A549 (cell line): ENCODE measurements at regions not wholly inside any gene's neighbourhood (a gene's known extent, or its start where the extent isn't known, plus 50 kb on each side); places are given as distances from the start of the nearest gene placed in this dataset.

ENCODE experiments used
- ATAC-seq, 2 experiments: fragments of 200-7000 bp in 1 of 2; fragments of >200 bp in 1 of 2; cut with Nextera tagmentation in 1 of 2; cut with Tn5 transposase in 1 of 2; 3 replicates each; pipeline versions ENCODE4 v1.8.0 to v1.9.1; 2018 to 2020; ENCODE audit warnings: mild to moderate bottlenecking in 1 of 2, moderate library complexity in 1 of 2
- CTCF ChIA-PET: fragments of 300-600 bp; sonication (Branson Sonifier 250); formaldehyde crosslinking; extraction: SDS; loops from one replicate; lab custom pipeline; 2021; ENCODE audit warnings: antibody characterized with exemption, inconsistent platforms; lab: Yijun Ruan, JAX
- POLR2A ChIA-PET: fragments of 350-600 bp; formaldehyde crosslinking; extraction: SDS; loops from one replicate; lab custom pipeline; 2021; ENCODE audit warnings: antibody characterized with exemption, inconsistent platforms; lab: Yijun Ruan, JAX
- DNase-seq, 2 experiments: peaks; one replicate each; pipeline versions ENCODE4 v3.0.0 to v3.0.0-alpha.2; 2011 to 2016; ENCODE audit warnings: low read depth in 1 of 2, low spot score in 1 of 2
- FAIRE-seq: peaks from 2 replicates; lab custom pipeline; 2011; peaks lifted over from hg19 to GRCh38; lab: Jason Lieb, UNC
- H3K27ac ChIP-seq, 2 experiments: fragments of >200 bp; sonication (Bioruptor Twin); formaldehyde crosslinking; 3 replicates each; pipeline ENCODE4 v1.5.1; 2016 to 2017
- H3K4me1 ChIP-seq: fragments of >200 bp; sonication (Bioruptor Twin); formaldehyde crosslinking; 3 replicates; pipeline ENCODE4 v1.6.1; 2016
- H3K4me2 ChIP-seq: fragments of >200 bp; sonication (Bioruptor Twin); formaldehyde crosslinking; 3 replicates; pipeline ENCODE4 v1.6.1; 2016
- H3K4me3 ChIP-seq: fragments of >200 bp; sonication (Bioruptor Twin); formaldehyde crosslinking; 3 replicates; pipeline ENCODE4 v1.5.1; 2016
- H3K9me3 ChIP-seq: fragments of >200 bp; sonication (Bioruptor Twin); formaldehyde crosslinking; 3 replicates; pipeline ENCODE4 v1.6.1; 2016
- ATOH8 ChIP-seq: fragments of 250-450 bp; sonication (Bioruptor Pico); IDR thresholded peaks from 2 replicates; pipeline ENCODE4 v1.5.0; 2020; ENCODE audit warnings: low read depth, mild to moderate bottlenecking, moderate library complexity
- BCL3 ChIP-seq: fragments of >200 bp; sonication (Bioruptor Twin); formaldehyde crosslinking; IDR thresholded peaks from 3 replicates; pipeline ENCODE4 v1.6.1; 2016
- BHLHE40 ChIP-seq: IDR thresholded peaks from 2 replicates; pipeline ENCODE4 v1.6.1; 2012; ENCODE audit warnings: low read depth, low read length, inconsistent platforms
- CBX2 ChIP-seq: fragments of 200-600 bp; sonication (generic); IDR thresholded peaks from 2 replicates; pipeline ENCODE4 v1.6.1; 2016; ENCODE audit warnings: low read depth, mild to moderate bottlenecking, borderline replicate concordance
- CBX8 ChIP-seq: fragments of 200-600 bp; sonication (generic); IDR thresholded peaks from 2 replicates; pipeline ENCODE4 v1.6.1; 2016
- CHD2 ChIP-seq: fragments of 150-350 bp; IDR thresholded peaks from 2 replicates; pipeline ENCODE4 v1.6.1; 2014; ENCODE audit warnings: low read length; ENCODE audit not compliant: partially characterized antibody
- CHD4 ChIP-seq: fragments of 200-600 bp; sonication (generic); IDR thresholded peaks from 2 replicates; pipeline ENCODE4 v1.6.1; 2016; ENCODE audit warnings: antibody characterized with exemption, mild to moderate bottlenecking, borderline replicate concordance
- CTCF ChIP-seq: fragments of >200 bp; sonication (Bioruptor Twin); formaldehyde crosslinking; IDR thresholded peaks from 3 replicates; pipeline ENCODE4 v1.5.1; 2016
- EHF ChIP-seq: fragments of 250-450 bp; sonication (Bioruptor Pico); IDR thresholded peaks from 2 replicates; pipeline ENCODE4 v1.5.0; 2020; ENCODE audit warnings: mild to moderate bottlenecking
- EP300 ChIP-seq, 2 experiments: fragments of >200 bp; sonication (Bioruptor Twin); formaldehyde crosslinking; IDR thresholded peaks; 2 replicates in 1 of 2; 3 replicates in 1 of 2; pipeline ENCODE4 v1.6.1; 2016 to 2017
- ESRRA ChIP-seq: fragments of 150-350 bp; IDR thresholded peaks from 2 replicates; pipeline ENCODE4 v1.6.1; 2014; ENCODE audit warnings: mild to moderate bottlenecking, low read length, borderline replicate concordance
- FOSL2 ChIP-seq, 2 experiments: fragments of 450-650 bp in 1 of 2; fragments of >200 bp in 1 of 2; sonication (Bioruptor Twin) in 1 of 2; formaldehyde crosslinking; IDR thresholded peaks; 2 replicates each; pipeline versions ENCODE4 v1.5.0 to v1.6.1; 2016 to 2020; ENCODE audit warnings: mild to moderate bottlenecking in 1 of 2, moderate library complexity in 1 of 2
- GATA3 ChIP-seq: IDR thresholded peaks from 2 replicates; pipeline ENCODE4 v1.6.1; 2012; ENCODE audit warnings: borderline replicate concordance
- HDAC2 ChIP-seq: fragments of 200-600 bp; sonication (generic); IDR thresholded peaks from 2 replicates; pipeline ENCODE4 v1.6.1; 2016
- HES2 ChIP-seq: fragments of >200 bp; sonication (Bioruptor Twin); formaldehyde crosslinking; IDR thresholded peaks from 2 replicates; pipeline ENCODE4 v1.6.1; 2016
- HOXB5 ChIP-seq: fragments of 250-450 bp; sonication (Bioruptor Pico); IDR thresholded peaks from 2 replicates; pipeline ENCODE4 v1.5.0; 2020; ENCODE audit warnings: mild to moderate bottlenecking, moderate library complexity
- JUN ChIP-seq, 2 experiments: fragments of >200 bp; sonication (Bioruptor Twin); formaldehyde crosslinking; IDR thresholded peaks; 2 replicates in 1 of 2; 3 replicates in 1 of 2; pipeline ENCODE4 v1.6.1; 2016 to 2017
- KDM1A ChIP-seq: fragments of 200-600 bp; sonication (generic); IDR thresholded peaks from 2 replicates; pipeline ENCODE4 v1.6.1; 2016; ENCODE audit warnings: low read depth, mild to moderate bottlenecking
- KDM5A ChIP-seq: fragments of 200-600 bp; sonication (generic); IDR thresholded peaks from 2 replicates; pipeline ENCODE4 v1.6.1; 2016; ENCODE audit warnings: antibody characterized with exemption, mild to moderate bottlenecking
- MAX ChIP-seq: IDR thresholded peaks from 2 replicates; pipeline ENCODE4 v1.6.1; 2012
- MYC ChIP-seq: IDR thresholded peaks from 2 replicates; pipeline ENCODE4 v1.6.1; 2012; ENCODE audit warnings: mild to moderate bottlenecking, inconsistent platforms, low read length, improper control_type of control experiment, borderline replicate concordance
- PBX3 ChIP-seq: IDR thresholded peaks from 2 replicates; pipeline ENCODE4 v1.6.1; 2012
- POLR2AphosphoS2 ChIP-seq: conservative IDR thresholded peaks from 2 replicates; pipeline ENCODE4 v1.6.1; 2012; ENCODE audit warnings: low read length, improper control_type of control experiment, inconsistent platforms
- RAD21 ChIP-seq, 2 experiments: fragments of >200 bp in 1 of 2; sonication (Bioruptor Twin) in 1 of 2; formaldehyde crosslinking in 1 of 2; IDR thresholded peaks in 1 of 2; conservative IDR thresholded peaks in 1 of 2; 2 replicates in 1 of 2; 3 replicates in 1 of 2; pipeline ENCODE4 v1.6.1; 2012 to 2018; ENCODE audit warnings: inconsistent platforms in 1 of 2
- SMC3 ChIP-seq: fragments of >200 bp; sonication (Bioruptor Twin); formaldehyde crosslinking; IDR thresholded peaks from 3 replicates; pipeline ENCODE4 v1.6.1; 2018; ENCODE audit warnings: inconsistent platforms
- SREBF2 ChIP-seq: fragments of 450-650 bp; IDR thresholded peaks from 2 replicates; pipeline ENCODE4 v1.6.1; 2014; ENCODE audit warnings: mild to moderate bottlenecking, moderate library complexity
- TP53 ChIP-seq: fragments of 250-450 bp; sonication (Bioruptor Pico); IDR thresholded peaks from 2 replicates; pipeline ENCODE4 v1.5.0; 2021; ENCODE audit warnings: mild to moderate bottlenecking, moderate library complexity
- USF2 ChIP-seq: fragments of 450-650 bp; IDR thresholded peaks from 2 replicates; pipeline ENCODE4 v1.6.1; 2014; ENCODE audit warnings: antibody characterized with exemption
- ZFP36 ChIP-seq: fragments of 450-650 bp; IDR thresholded peaks from 2 replicates; pipeline ENCODE4 v1.6.1; 2014; ENCODE audit warnings: borderline replicate concordance; ENCODE audit not compliant: partially characterized antibody
- ZSCAN20 ChIP-seq: fragments of 250-450 bp; sonication (Bioruptor Pico); IDR thresholded peaks from 2 replicates; pipeline ENCODE4 v1.8.0; 2022; ENCODE audit warnings: mild to moderate bottlenecking, moderate library complexity
- WGBS: methylation state at CpG from one replicate; pipeline ENCODE4 v1.1.6; 2017; ENCODE audit errors: missing lambda C conversion rate; 5-methylcytosine and 5-hydroxymethylcytosine counted together

- FAIRE-seq (no peak), ATAC-seq (no peak), DNase-seq (no peak)
- no peaks in the 10 kb centered on the region for H3K4me1 ChIP-seq
- no peak overlapping the region for H3K4me2 ChIP-seq
- H3K4me3 ChIP-seq = no peak overlapping the region
- ChIA-PET CTCF (no interaction called here), POLR2A (no interaction called here)
- no peaks in the 10 kb centered on the region for H3K9me3 ChIP-seq
- TF ChIP-seq TP53 (CRISPR knock-in tag) (no peak), CBX2 (no peak), POLR2AphosphoS2 (no peak)
- H3K27ac ChIP-seq = no peak overlapping the region
- 9% methylated on average over 3 of the region's 3 CpGs for WGBS
Measured at GRCh38 chr15:94610485-94610884, 379.1 kb downstream of the MCTP2 start.

- no peak for DNase-seq
- no peak for TF ChIP-seq JUN (IDR thresholded peaks at IDR 0.05)
- TF ChIP-seq PBX3 = no peak
- TF ChIP-seq MYC = no peak
- TF ChIP-seq CHD2 = no peak
- no peak for TF ChIP-seq KDM5A
- no peak for TF ChIP-seq HOXB5 (CRISPR knock-in tag)
- no peak for TF ChIP-seq EP300 (IDR thresholded peaks at IDR 0.05)
- no peak for TF ChIP-seq TP53 (CRISPR knock-in tag)
- TF ChIP-seq CBX8 = no peak
- TF ChIP-seq HDAC2 = no peak
- TF ChIP-seq RAD21 (conservative IDR thresholded peaks at IDR 0.05 in 1 of 2, IDR thresholded peaks at IDR 0.05 in 1 of 2) = no peak
- TF ChIP-seq MAX = no peak
- ChIA-PET CTCF (no interaction called here), POLR2A (no interaction called here)
- FAIRE-seq = no peak
- WGBS = 3% methylated on average over 2 of the region's 2 CpGs
- Histone ChIP-seq H3K4me1 (no peaks in the 10 kb centered on the region), H3K4me3 (no peak overlapping the region), H3K27ac (no peak overlapping the region), H3K9me3 (no peaks in the 10 kb centered on the region), H3K4me2 (no peak overlapping the region)
- ATAC-seq = no peak
Measured at GRCh38 chr15:94611656-94612055, 380.3 kb downstream of the MCTP2 start.

- Histone ChIP-seq H3K4me1 (no peaks in the 10 kb centered on the region), H3K27ac (no peak overlapping the region), H3K4me2 (no peak overlapping the region), H3K4me3 (no peak overlapping the region), H3K9me3 (0 out of 3 replicates have a peak, but pooled peaks cover 2% of the 10 kb centered on the region)
- no peak for FAIRE-seq
- ChIA-PET CTCF (interaction anchor here (0.6 kb wide), 1 partner anchor 30 kb away, joined by 3 read pairs; no protein-coding TSS in a partner anchor), POLR2A (no interaction called here)
- ATAC-seq = no peak
- 2% methylated on average over 3 of the region's 3 CpGs for WGBS
- no peak for DNase-seq
- no peak for TF ChIP-seq FOSL2 (IDR thresholded peaks at IDR 0.05)
- no peak for TF ChIP-seq FOSL2 (CRISPR knock-in tag; IDR thresholded peaks at IDR 0.05)
- TF ChIP-seq USF2 = no peak
- TF ChIP-seq SREBF2 = no peak
- no peak for TF ChIP-seq ZSCAN20
- TF ChIP-seq HES2 = no peak
- TF ChIP-seq EP300 (IDR thresholded peaks at IDR 0.05) = no peak
- TF ChIP-seq SMC3 = no peak
- no peak for TF ChIP-seq EHF
- no peak for TF ChIP-seq GATA3
- TF ChIP-seq ESRRA = no peak
- TF ChIP-seq KDM1A = no peak
- no peak for TF ChIP-seq CTCF
- no peak for TF ChIP-seq ATOH8 (CRISPR knock-in tag)
- no peak for TF ChIP-seq BHLHE40
- no peak for TF ChIP-seq BCL3
- TF ChIP-seq CHD4 = no peak
- no peak for TF ChIP-seq MYC
- no peak for TF ChIP-seq ZFP36
- TF ChIP-seq CHD2 = no peak
Measured at GRCh38 chr15:94615688-94616087, 384.3 kb downstream of the MCTP2 start.
